ENCODE measurements at regions not wholly inside any gene's neighbourhood (a gene's known extent, or its start where the extent isn't known, plus 50 kb on each side); places are given as distances from the start of the nearest gene placed in this dataset.

- no peak for TF ChIP-seq CTCF (IDR thresholded peaks at IDR 0.05; ENCODE audit: borderline replicate concordance)
- Histone ChIP-seq H3K4me3 (no peak overlapping the region), H3K4me1 (no peaks in the 10 kb centered on the region), H3K27ac (replicated peaks) (no peak overlapping the region), H3K27me3 (ENCODE audit: low read depth) (no peaks in the 10 kb centered on the region), H3K9me3 (replicated peaks) (no peaks in the 10 kb centered on the region), H3K36me3 (no peaks in the 10 kb centered on the region)
- no peak for DNase-seq
- intact Hi-C loops (cut with micrococcal nuclease), result no loop called here
Measured at GRCh38 chr1:187911820-187912219, 1083.1 kb downstream of the PLA2G4A start.

DNA sequence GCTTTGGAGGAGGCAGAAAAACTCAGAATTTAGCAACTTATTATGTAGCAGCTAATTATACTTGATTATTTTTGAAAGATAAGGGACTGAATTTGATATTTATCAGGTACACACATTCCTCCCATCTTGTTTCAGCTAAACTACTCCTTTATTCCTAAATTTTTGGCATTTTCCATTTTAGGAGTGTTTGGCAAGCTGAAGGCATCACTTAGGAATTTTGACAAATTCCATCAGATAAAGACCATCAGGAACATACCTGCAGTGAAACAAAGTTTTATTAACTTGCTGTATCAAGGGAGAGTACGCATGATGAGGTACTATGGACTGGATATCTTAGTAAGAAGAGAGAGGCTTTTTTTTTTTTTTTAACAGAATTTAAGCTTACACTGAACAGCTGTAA, 1092.2 kb downstream of the PLA2G4A start:
- no peaks in the 10 kb centered on the region for H3K36me3 ChIP-seq
- no peak for DNase-seq
- H3K4me1 ChIP-seq, result no peaks in the 10 kb centered on the region
- H3K27ac ChIP-seq (replicated peaks), result no peak overlapping the region
- intact Hi-C loops (cut with micrococcal nuclease), result no loop called here
- no peaks in the 10 kb centered on the region for H3K27me3 ChIP-seq (ENCODE audit: low read depth)
- no peak overlapping the region for H3K4me3 ChIP-seq
- no peak for TF ChIP-seq CTCF (IDR thresholded peaks at IDR 0.05; ENCODE audit: borderline replicate concordance)
- H3K9me3 ChIP-seq (replicated peaks), result no peaks in the 10 kb centered on the region

DNA sequence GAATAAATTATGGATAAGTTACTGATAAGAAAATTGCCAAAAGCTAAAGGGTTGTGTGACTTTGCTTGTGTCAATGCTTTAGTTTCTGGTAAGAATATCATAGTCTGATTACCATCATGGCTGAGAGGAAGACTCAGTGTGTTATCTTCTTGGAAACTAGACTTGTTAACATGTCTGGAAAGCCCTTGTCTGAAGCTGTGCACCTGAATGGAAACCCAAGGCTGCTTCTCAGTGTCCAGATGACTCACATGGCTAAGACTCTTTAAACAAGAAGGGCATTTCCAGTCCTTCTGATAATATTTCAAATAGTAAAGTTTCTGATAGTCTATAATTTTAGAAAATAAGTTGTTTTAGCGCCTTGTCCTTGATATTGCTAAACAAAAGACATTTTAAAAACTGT, 1092.7 kb downstream of the PLA2G4A start:
- H3K27ac ChIP-seq (replicated peaks), result no peak overlapping the region
- H3K9me3 ChIP-seq (replicated peaks), result no peaks in the 10 kb centered on the region
- TF ChIP-seq CTCF (IDR thresholded peaks at IDR 0.05; ENCODE audit: borderline replicate concordance), result no peak
- H3K4me1 ChIP-seq, result no peaks in the 10 kb centered on the region
- H3K36me3 ChIP-seq, result no peaks in the 10 kb centered on the region
- no peak overlapping the region for H3K4me3 ChIP-seq
- DNase-seq, result no peak
- intact Hi-C loops (cut with micrococcal nuclease), result no loop called here
- H3K27me3 ChIP-seq (ENCODE audit: low read depth), result no peaks in the 10 kb centered on the region

- intact Hi-C loops (cut with micrococcal nuclease), result no loop called here
- Histone ChIP-seq H3K36me3 (no peaks in the 10 kb centered on the region), H3K9me3 (replicated peaks) (no peaks in the 10 kb centered on the region), H3K4me1 (no peaks in the 10 kb centered on the region), H3K27me3 (ENCODE audit: low read depth) (no peaks in the 10 kb centered on the region), H3K27ac (replicated peaks) (no peak overlapping the region), H3K4me3 (no peak overlapping the region)
- no peak for DNase-seq
- no peak for TF ChIP-seq CTCF (IDR thresholded peaks at IDR 0.05; ENCODE audit: borderline replicate concordance)
Measured at GRCh38 chr1:187922255-187922654, 1093.5 kb downstream of the PLA2G4A start.

GRCh38 chr1:187924252-187924651, 1095.5 kb downstream of the PLA2G4A start:
- H3K9me3 ChIP-seq (replicated peaks), result no peaks in the 10 kb centered on the region
- intact Hi-C loops (cut with micrococcal nuclease), result no loop called here
- H3K36me3 ChIP-seq, result no peaks in the 10 kb centered on the region
- no peak overlapping the region for H3K27ac ChIP-seq (replicated peaks)
- no peak overlapping the region for H3K4me3 ChIP-seq
- no peak for TF ChIP-seq CTCF (IDR thresholded peaks at IDR 0.05; ENCODE audit: borderline replicate concordance)
- no peaks in the 10 kb centered on the region for H3K27me3 ChIP-seq (ENCODE audit: low read depth)
- DNase-seq, result no peak
- no peaks in the 10 kb centered on the region for H3K4me1 ChIP-seq

DNA sequence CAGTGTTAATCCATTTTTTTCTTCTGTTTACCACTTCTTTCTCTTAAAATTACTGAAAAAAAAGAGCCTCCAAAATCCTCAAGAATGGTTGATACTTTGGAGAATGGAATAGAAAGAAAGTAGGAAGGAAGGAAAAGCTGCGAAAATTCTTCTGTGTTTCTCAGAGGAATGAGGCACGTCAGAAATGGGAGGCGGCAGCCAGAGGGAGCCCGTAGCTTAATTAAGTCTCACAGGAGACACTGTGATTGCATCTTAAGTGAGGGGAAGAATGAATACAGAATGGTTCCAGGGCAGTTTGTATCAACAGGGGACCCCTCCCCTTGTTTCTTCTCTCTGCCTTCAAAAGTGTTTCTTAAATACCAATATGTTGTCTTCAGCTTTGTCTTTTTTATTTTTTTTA, 1099.5 kb downstream of the PLA2G4A start:
- no peak for TF ChIP-seq CTCF (IDR thresholded peaks at IDR 0.05; ENCODE audit: borderline replicate concordance)
- H3K36me3 ChIP-seq, result no peaks in the 10 kb centered on the region
- H3K9me3 ChIP-seq (replicated peaks), result no peaks in the 10 kb centered on the region
- intact Hi-C loops (cut with micrococcal nuclease), result no loop called here
- no peak overlapping the region for H3K27ac ChIP-seq (replicated peaks)
- H3K4me1 ChIP-seq, result no peaks in the 10 kb centered on the region
- DNase-seq, result no peak
- no peak overlapping the region for H3K4me3 ChIP-seq
- no peaks in the 10 kb centered on the region for H3K27me3 ChIP-seq (ENCODE audit: low read depth)
